GM18870 (cell line): ENCODE measurements at regions not wholly inside any gene's neighbourhood (a gene's known extent, or its start where the extent isn't known, plus 50 kb on each side); places are given as distances from the start of the nearest gene placed in this dataset.

Experiments
- ATAC-seq: cut with Tn5 transposase; IDR thresholded peaks from one replicate; pipeline ENCODE4 v1.9.1; 2021; ENCODE audit warnings: moderate library complexity; ENCODE audit not compliant: unreplicated experiment

DNA sequence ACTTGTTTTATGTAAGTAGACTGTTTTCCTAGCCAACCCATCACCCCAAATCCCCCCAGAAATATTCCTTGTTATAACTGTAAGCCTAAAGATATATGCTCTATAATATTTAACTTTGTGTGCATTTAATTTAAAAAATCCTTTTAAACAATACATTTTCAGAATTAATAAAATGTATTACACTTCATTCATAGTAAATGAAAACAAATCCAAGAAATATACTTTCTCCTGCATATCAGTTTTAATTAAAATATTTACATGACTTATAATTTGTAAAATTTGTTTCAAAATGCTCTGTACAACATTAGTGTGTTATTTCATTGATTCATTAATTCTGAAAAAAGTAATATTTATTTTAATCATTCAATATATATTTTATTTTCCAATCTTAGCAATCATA lies 669.1 kb upstream of the PCDH20 start:
- no peak for ATAC-seq

DNA sequence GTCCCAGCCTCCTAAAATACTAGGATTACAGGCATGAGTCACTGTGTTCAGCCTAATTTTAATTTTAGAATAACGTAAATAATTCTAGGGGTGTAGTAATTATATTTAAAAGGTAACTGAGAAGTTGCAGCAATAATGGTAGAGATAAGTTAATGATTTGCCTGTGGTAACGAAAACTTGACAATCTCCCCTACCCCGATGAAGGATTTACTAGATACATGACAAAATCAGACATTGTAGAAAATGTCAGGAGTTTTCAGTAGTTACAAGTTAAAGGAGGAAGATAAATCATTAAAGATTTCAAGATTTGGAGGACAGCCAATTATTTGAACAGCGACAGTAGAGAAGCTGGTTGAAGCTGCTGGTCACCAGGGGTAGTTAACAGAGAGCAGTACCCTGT lies 652.2 kb upstream of the PCDH20 start:
- no peak for ATAC-seq

DNA sequence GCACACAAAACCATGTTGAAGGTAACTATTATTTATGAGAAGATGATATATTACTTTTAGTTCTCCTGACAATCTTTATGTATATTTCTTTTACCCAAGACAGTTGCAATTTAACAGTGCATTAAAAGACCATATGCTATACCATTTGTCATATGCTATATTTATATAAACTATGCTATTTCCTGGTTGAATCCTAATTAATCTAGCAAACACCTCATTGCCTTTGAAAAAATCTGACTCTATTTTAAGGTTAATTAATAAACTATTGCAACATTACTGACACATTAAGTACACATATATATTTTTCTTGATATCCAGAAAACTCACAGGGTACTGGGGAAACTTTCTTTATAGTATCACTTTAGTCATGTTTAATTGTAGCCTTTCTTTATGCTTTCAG lies 649.4 kb upstream of the PCDH20 start:
- ATAC-seq = no peak

DNA sequence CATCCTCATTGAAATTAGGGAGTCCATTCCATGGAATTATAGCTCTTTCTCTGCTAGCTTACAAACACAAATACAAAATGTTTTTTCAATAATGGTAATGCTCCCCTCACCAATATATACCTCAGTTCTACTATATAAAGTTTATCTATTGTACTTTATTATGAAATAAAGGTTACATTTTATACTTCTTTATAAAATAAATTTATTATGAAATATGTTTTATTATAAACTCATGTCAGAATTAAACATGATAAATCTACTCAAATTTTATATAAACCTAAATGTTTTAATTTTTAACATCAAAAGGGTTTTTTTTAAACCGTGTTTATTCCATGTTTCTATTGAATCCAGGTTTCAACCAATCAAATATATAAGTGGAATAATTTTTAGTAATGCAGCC lies 646.1 kb upstream of the PCDH20 start:
- ATAC-seq = no peak

DNA sequence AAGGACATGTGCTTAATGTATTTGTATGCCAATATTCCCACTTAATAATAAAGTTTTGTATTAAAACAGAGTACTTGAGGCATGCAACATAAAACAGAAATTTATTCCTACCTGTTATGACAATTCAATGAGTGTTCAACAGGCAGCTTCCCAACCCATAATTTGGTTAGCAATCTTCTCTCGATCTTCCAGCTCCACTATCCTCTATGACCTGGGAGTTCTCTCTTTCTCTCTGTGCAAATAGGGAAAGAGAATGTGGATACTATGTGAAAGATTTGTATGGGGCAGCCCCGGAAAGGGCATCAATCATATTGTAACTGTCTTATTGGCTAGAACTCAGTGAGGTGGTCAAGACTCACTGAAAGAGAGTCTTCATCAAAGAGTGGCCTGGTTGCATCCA lies 644.9 kb upstream of the PCDH20 start:
- no peak for ATAC-seq

DNA sequence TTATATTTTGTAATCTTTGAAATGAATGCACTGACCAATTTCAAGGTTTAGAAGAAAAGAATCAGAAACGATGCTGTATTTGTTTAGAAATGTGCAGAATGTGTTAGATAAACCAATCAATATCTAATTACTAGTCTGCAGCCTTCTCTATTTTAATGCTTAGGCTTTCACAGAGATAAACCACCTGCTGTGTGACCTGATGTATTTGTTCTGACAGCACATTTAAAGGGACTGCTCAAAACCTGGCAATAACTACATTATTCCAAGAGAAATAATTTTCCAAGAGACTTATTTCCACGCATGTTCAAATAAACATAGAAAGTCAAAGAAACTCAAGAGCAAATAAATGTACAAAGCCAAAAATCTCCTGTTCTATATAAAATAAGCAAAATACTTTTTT lies 641.6 kb upstream of the PCDH20 start:
- ATAC-seq = no peak

DNA sequence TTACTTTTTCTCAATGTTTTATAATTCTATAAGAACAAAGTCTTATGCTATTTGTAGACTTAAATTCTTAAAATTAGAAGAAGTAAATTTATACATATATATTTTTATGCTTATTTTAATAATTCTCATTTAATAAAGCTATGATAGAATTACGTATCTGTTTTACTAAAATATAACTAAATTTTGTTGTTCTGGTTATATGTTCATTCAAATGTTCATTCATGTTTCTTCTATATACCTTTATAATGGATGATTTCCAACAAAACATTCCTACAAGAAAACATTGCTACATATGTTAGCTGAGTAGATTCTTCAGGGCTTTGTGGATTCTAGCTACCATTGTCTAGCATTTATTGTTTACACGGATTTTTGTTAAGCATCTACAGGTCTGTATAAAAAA lies 634.3 kb upstream of the PCDH20 start:
- no peak for ATAC-seq

DNA sequence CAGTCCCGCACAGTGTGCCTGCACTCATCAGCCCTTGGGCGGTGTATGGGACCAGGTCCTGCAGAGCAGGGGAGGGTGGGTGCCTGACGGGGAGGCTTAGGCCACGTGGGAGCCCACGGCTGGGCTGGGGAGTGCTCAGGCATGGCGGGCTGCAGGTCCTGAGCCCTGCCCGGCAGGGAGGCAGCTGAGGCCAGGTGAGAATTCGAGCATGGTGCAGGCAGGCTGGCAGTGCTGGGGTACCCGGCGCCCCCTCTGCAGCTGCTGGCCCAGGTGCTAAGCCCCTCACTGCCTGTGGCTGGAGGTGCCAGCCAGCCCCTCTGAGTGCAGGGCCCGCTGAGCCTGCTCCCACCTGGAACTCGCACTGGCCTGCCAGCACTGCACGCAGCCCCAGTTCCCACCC lies 630.9 kb upstream of the PCDH20 start:
- no peak for ATAC-seq

DNA sequence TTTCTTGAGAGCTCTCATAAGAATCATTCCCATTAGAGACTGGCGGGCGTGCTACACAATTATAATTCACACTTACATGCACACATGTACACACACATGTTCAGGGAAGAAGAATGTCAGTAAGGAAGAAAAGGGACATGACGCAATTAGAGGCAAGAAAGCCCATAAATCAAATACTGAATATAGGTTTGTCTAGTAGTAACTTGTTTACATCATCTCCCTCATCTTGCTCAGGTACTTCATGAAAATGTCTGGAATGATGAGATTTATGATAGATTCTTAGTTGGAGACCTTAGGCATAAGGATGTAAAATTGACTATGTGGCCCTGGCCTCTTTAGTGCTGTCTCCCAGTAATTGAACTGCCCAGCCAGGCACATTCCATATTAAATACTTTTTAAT lies 628.0 kb upstream of the PCDH20 start:
- no peak for ATAC-seq

DNA sequence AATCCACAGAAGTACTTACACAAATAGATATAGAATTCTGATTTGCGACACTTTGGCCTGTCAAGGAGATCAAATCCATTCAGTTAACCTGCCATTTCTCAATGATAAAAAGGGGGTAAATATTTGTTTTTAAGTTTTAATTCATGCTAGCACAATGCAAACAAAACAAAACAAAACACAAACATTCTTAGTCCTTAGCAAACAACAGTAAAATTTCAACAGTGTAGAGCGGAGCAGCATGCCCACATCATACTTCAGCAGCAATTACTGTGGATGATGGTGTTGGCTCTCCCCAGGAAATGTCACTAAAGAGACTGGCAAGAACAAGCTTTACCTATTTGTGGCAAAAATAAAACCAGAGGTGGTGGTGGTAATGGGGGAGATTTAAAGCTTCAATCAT lies 625.2 kb upstream of the PCDH20 start:
- no peak for ATAC-seq

DNA sequence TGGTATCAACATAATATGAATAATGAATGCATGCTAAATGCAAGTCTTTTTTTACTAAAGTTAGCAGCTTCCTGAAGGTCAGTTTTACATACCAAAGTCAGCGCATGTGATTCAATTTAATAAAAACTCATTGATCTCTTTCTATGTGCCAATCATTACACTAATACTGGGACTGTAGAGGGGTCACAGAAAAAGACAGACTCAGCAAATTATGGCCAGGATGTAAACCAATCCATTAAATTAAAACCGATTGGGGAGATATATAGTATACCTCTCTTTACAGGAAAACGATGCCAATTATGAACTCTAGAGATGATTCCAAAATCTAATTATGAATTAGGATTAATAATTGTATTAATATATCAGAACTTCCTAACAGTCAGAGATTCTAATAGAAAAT lies 624.4 kb upstream of the PCDH20 start:
- ATAC-seq = no peak

DNA sequence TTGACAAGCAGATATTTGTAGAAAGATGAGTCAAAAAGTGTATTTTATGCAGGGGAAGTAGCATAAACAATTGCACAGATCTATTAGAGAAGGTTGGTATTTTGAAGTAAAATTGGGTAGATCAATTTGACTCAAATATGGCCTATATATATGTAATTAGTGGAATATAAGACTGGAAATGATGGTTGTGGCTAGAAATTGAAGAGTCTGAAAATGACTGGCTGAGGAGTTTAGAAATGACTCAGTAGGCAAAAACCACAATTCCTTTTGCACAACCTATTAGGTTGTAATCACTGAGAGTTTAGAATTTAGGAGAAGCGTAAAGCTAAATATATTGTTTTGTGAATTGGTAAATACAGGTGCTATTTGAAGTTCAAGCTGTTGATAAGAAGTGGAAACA lies 622.6 kb upstream of the PCDH20 start:
- peak; percentile 48 for ATAC-seq

DNA sequence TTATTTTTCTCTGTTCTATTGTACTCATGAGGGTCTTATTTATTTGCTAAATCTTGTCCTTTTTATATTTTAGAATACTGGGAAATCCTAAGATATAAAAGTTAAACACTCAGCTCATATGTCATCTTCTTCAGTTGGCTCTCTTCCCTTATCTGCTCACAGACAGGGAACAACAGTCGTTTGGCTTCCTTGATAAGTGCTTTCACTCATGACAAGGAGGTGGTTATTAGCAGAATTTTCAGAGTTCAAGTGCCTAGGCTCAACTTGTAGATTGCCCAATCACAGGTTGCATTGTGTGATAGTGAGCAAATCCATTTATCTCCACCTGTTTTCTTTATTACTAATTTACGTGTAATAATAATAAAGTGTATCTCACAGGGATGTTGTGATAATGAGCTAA lies 620.3 kb upstream of the PCDH20 start:
- ATAC-seq = no peak

DNA sequence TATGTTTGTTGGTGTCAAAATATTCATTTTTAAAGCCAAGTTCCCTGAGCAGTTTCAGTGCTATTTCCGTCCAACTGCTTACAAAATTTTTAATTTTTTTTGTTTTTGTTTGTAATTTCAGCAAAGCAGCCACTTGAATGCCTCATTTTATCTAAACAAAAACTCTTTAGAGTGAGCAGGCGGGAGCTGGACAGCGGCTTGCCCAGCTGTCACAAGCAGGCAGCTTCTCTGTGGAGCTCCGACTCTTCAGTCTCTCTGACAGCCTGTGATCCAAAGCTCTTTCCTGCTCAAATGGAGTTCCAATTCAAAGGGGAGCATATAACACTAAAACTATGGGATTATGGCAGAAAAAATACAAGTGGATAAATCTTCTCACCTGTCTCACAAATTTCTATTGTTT lies 618.3 kb upstream of the PCDH20 start:
- ATAC-seq = no peak

DNA sequence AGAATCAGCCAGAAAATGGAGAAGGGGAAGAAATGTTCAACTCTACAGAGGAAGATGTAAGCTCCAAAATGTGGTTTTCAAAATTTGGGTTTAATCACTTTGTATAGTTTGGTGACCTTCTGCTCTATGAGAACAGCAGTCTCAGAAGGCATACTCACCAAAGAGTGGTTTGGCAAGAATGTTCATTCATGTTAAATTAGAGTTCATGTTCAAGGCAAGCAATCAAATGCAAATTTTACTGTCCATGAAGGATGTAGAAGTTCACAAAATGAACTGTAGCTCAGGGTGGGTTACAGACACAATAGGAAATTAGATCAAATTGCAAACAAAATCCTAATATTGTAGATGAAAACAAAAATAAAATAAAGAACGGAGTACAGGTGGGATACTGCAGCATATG lies 606.7 kb upstream of the PCDH20 start:
- no peak for ATAC-seq

DNA sequence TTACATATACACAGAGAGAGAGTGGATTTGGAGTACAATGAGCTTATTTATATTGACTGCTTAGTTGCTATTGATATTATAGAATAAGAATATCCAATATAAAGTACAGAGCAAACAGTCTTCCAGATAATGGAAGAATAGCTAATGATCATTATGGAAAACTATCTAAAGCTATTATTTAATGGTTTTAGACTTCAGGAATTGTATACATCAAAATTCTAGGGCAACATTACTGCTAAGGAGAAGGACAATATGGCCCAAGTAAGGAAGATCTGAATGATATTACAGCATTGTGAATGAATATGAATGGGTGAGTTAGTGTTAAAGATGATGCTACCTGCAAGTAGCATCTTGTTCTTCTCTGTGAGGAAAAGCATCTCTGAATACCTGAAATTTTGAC lies 604.2 kb upstream of the PCDH20 start:
- no peak for ATAC-seq

DNA sequence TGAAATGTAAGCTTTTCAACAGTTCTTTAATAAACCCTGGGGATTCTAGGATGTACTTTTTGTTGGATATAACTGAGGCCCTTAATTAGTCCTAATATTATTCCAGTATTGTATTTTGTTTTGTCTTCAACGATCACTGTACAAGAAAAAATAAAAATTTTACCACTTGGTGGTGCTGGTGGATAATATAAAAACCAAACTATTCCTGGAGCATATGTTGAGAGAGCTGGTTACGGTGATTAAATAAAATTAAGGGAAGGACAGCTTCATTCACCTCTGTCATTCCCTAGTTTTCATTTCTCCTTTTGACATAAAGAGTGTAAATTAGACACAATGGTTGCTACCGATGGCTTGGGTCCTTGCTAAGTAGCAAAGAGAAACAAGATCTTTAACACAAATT lies 598.6 kb upstream of the PCDH20 start:
- no peak for ATAC-seq

DNA sequence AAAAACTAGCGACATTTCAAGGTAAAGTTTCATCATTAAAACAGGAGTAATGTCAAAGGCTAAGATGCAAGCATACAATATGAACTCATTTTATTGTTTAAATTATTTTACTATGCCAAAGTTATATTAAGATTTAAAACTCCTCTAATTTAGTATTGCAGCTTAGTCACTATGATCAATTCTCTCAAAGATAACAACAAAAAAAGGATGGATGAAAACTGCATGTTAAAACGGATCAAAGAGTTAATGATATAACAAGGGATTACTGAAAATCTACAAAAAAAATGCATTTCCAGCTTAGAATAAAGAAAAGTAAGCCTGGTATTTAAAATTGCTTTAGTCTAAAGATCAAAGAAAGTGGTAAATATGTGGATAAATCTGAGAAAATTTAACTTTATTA lies 587.8 kb upstream of the PCDH20 start:
- no peak for ATAC-seq

DNA sequence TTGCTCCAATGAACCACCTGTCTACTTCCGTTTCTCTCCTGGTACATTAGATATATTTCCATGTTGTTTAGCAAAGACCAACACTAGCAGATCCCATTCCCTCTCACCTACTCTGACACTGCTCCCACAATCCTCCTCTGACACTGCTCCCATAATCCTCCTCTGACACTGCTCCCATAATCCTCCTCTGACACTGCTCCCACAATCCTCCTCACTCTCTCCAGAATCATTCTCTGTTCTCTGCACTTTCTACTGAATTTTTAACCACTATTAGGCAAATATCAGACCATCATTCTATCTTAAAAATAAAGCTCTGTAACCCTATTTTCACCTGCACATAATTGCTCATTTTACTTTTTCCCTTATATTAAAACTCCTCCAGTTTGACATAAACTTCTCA lies 578.5 kb upstream of the PCDH20 start:
- no peak for ATAC-seq

DNA sequence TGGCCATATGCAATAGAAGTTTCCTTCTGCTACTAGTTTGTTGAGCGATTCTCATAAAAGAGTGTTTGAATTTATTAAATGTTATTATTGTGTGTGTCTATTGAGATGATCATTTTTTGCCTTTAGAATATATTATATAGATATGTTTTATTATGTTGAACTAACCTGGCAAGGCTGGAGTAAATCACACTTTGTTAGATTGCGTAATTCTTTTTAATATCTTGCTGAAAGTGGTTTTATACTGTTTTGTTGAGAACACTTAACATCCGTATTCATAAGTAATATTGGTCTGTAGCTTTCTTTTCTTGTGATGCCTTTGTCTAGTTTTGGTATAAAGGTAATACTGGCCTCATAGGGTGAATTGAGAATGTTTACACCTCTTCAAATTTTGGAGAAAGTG lies 574.3 kb upstream of the PCDH20 start:
- no peak for ATAC-seq

DNA sequence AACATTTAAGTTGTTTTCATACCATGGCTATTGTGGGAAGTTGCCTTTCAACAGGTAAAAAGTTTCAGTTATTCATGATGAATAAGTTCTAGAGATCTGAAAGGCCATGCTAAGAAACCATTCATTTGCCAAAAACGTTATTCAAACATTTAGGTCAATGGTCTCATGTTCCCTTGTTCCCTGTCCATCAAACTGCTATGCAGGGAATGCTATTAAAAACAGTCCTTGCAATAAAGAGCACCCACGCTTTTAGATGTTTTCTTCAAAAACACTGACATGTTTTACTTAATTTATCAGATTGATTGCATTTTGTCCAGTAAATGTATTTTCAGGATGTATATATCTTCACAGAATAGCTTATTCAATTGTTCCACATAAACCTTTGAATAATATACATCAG lies 573.2 kb upstream of the PCDH20 start:
- ATAC-seq = no peak

DNA sequence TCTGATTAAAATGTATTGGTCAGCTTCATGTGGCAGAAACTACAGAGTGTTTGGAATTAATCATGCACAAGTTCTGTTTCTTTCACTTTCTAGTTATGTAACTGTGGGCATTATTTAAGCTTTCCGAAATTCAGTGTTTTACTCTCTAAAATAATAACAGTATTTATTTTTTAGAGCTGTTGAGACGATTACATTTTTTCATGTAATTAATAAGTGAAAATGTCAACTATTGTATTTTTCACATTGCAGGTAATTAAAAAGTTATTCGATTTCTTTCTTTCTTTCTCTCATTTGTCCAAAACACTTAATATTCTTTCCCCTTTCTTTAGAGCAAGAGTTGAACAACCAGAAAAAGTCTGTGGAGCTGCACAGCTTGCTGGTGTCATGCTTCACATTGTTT lies 559.4 kb upstream of the PCDH20 start:
- ATAC-seq = no peak

DNA sequence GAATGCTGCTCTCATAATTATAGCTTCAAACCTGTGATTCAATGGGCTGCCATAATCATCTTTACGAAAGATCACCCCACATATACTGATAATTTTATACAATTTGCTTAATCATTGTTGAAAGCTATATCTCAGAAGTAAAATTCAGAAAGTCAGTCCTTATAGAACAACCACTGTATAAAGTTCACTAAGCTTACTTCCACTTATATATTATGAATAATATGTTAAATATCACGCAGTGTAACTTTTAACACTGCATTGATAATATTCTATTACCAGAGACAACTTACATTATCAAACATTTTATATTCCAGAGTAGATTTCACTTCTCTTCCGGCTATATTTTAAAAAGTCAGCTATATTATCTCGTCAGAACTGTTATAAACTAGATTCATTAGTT lies 550.1 kb upstream of the PCDH20 start:
- no peak for ATAC-seq

DNA sequence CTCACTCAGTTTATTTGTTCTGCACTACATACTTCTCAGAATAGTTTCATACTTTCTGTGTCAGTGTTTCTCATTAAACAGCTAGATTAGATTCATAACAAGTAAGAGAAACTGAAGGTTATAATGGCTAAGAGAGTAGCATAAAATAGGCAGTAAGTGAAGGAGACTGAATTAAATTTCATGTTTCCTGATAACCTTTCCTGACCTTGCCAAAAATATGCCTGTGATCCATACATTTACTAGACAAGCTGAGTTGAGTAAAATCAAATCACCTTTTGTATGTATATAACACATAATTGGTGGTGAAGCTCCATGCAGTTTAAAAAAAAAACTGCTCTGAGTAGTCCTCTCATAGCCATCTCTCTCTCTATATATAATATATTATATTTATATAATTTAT lies 545.3 kb upstream of the PCDH20 start:
- ATAC-seq = no peak
